DND-41 (cell line): ENCODE measurements at regions not wholly inside any gene's neighbourhood (a gene's known extent, or its start where the extent isn't known, plus 50 kb on each side); places are given as distances from the start of the nearest gene placed in this dataset.

Experiments used
- ATAC-seq: fragments of 200-7000 bp; cut with Tn5 transposase; 3 replicates; pipeline ENCODE4 v1.9.1; 2021; ENCODE audit warnings: low read depth; ENCODE audit not compliant: insufficient read depth
- DNase-seq: peaks from one replicate; pipeline ENCODE4 v3.0.0-alpha.2; 2020
- H2AFZ ChIP-seq: 2 replicates; pipeline ENCODE4 v1.6.0; 2012; ENCODE audit warnings: low read depth, low read length
- H3K27ac ChIP-seq: 2 replicates; pipeline ENCODE4 v1.5.1; 2012; ENCODE audit warnings: low read length, inconsistent platforms
- H3K27me3 ChIP-seq: fragments of 200-600 bp; sonication (generic); 2 replicates; pipeline ENCODE4 v1.6.0; 2012; ENCODE audit warnings: low read length, mild to moderate bottlenecking, inconsistent platforms; ENCODE audit not compliant: insufficient read depth, poor library complexity
- H3K36me3 ChIP-seq: 2 replicates; pipeline ENCODE4 v1.5.1; 2012; ENCODE audit warnings: low read length, inconsistent platforms; ENCODE audit not compliant: insufficient read depth
- H3K4me1 ChIP-seq: 2 replicates; pipeline ENCODE4 v1.5.1; 2012; ENCODE audit warnings: mild to moderate bottlenecking, low read length; ENCODE audit not compliant: insufficient read depth
- H3K4me2 ChIP-seq: 2 replicates; pipeline ENCODE4 v1.6.0; 2012; ENCODE audit warnings: mild to moderate bottlenecking, moderate library complexity, low read length, inconsistent platforms; ENCODE audit not compliant: insufficient read depth
- H3K4me3 ChIP-seq, 2 experiments: fragments of 200-600 bp in 1 of 2; shearing (Covaris generic) in 1 of 2; 2 replicates each; pipeline ENCODE4 v1.5.1; 2012 to 2016; ENCODE audit warnings: inconsistent platforms in 2 of 2, low read length in 2 of 2, mild to moderate bottlenecking in 2 of 2, low read depth in 1 of 2, moderate library complexity in 1 of 2
- H3K79me2 ChIP-seq: 2 replicates; pipeline ENCODE4 v1.6.0; 2012; ENCODE audit warnings: low read length, inconsistent platforms; ENCODE audit not compliant: insufficient read depth
- H3K9ac ChIP-seq: 2 replicates; pipeline ENCODE4 v1.6.0; 2012; ENCODE audit warnings: low read depth, mild to moderate bottlenecking, inconsistent platforms, low read length, moderate library complexity
- H3K9me3 ChIP-seq: 2 replicates; pipeline ENCODE4 v1.5.1; 2012; ENCODE audit warnings: low read length, moderate library complexity, mild to moderate bottlenecking, inconsistent platforms; ENCODE audit not compliant: insufficient read depth, severe bottlenecking
- H4K20me1 ChIP-seq: 2 replicates; pipeline ENCODE4 v1.6.0; 2012; ENCODE audit warnings: low read length; ENCODE audit not compliant: insufficient read depth
- CTCF ChIP-seq: IDR thresholded peaks from 2 replicates; pipeline ENCODE4 v1.5.1; 2012; ENCODE audit warnings: borderline replicate concordance, low read length, moderate library complexity, mild to moderate bottlenecking; ENCODE audit not compliant: poor library complexity, severe bottlenecking; ENCODE audit errors: extremely low read depth
- EZH2 ChIP-seq: IDR thresholded peaks from 3 replicates; pipeline ENCODE4 v1.6.1; 2012; ENCODE audit warnings: borderline replicate concordance, low read depth, mild to moderate bottlenecking, moderate library complexity, low read length, inconsistent platforms; ENCODE audit not compliant: severe bottlenecking

GRCh38 chr11:80502511-80502910, 1061.7 kb upstream of the TENM4 start:
- H3K4me1 ChIP-seq: no peaks in the 10 kb centered on the region
- no peaks in the 10 kb centered on the region for H3K79me2 ChIP-seq
- H3K9ac ChIP-seq: no peak overlapping the region
- H2AFZ ChIP-seq: no peak overlapping the region
- ATAC-seq (no peak), DNase-seq (no peak)
- no peak overlapping the region for H3K4me3 ChIP-seq
- no peak for TF ChIP-seq EZH2
- TF ChIP-seq CTCF: no peak
- no peak overlapping the region for H3K27ac ChIP-seq
- no peaks in the 10 kb centered on the region for H3K9me3 ChIP-seq
- H3K4me2 ChIP-seq: no peak overlapping the region
- no peaks in the 10 kb centered on the region for H4K20me1 ChIP-seq
- no peaks in the 10 kb centered on the region for H3K27me3 ChIP-seq
- H3K36me3 ChIP-seq: no peaks in the 10 kb centered on the region

GRCh38 chr11:80495116-80495515, 1054.3 kb upstream of the TENM4 start:
- TF ChIP-seq EZH2 (no peak), CTCF (no peak)
- Histone ChIP-seq H3K27me3 (no peaks in the 10 kb centered on the region), H3K4me2 (no peak overlapping the region), H4K20me1 (no peaks in the 10 kb centered on the region), H3K9ac (no peak overlapping the region), H3K36me3 (no peaks in the 10 kb centered on the region), H3K4me3 (no peak overlapping the region), H3K27ac (no peak overlapping the region), H3K9me3 (peaks cover 17% of the 10 kb centered on the region), H3K4me1 (no peaks in the 10 kb centered on the region), H2AFZ (no peak overlapping the region), H3K79me2 (no peaks in the 10 kb centered on the region)
- no peak for ATAC-seq
- no peak for DNase-seq

- Histone ChIP-seq H3K4me3 (no peak overlapping the region), H3K79me2 (no peaks in the 10 kb centered on the region), H3K36me3 (no peaks in the 10 kb centered on the region), H3K27me3 (no peaks in the 10 kb centered on the region), H2AFZ (no peak overlapping the region), H3K4me2 (no peak overlapping the region), H4K20me1 (no peaks in the 10 kb centered on the region), H3K27ac (no peak overlapping the region), H3K9ac (no peak overlapping the region), H3K9me3 (peaks cover 2% of the 10 kb centered on the region), H3K4me1 (no peaks in the 10 kb centered on the region)
- TF ChIP-seq EZH2 (no peak), CTCF (no peak)
- DNase-seq (no peak), ATAC-seq (no peak)
Observed at GRCh38 chr11:80487952-80488351, 1047.1 kb upstream of the TENM4 start.

- Histone ChIP-seq H3K27me3 (no peaks in the 10 kb centered on the region), H3K36me3 (no peaks in the 10 kb centered on the region), H3K9ac (no peak overlapping the region), H3K4me1 (no peaks in the 10 kb centered on the region), H3K4me2 (no peak overlapping the region), H3K27ac (no peak overlapping the region), H2AFZ (no peak overlapping the region), H4K20me1 (no peaks in the 10 kb centered on the region), H3K79me2 (no peaks in the 10 kb centered on the region), H3K9me3 (no peaks in the 10 kb centered on the region), H3K4me3 (no peak overlapping the region)
- ATAC-seq (no peak), DNase-seq (no peak)
- no peak for TF ChIP-seq EZH2
- no peak for TF ChIP-seq CTCF
Observed at GRCh38 chr11:80486678-80487077, 1045.8 kb upstream of the TENM4 start.
